ENCODE measurements at regions not wholly inside any gene's neighbourhood (a gene's known extent, or its start where the extent isn't known, plus 50 kb on each side); places are given as distances from the start of the nearest gene placed in this dataset.

DNA sequence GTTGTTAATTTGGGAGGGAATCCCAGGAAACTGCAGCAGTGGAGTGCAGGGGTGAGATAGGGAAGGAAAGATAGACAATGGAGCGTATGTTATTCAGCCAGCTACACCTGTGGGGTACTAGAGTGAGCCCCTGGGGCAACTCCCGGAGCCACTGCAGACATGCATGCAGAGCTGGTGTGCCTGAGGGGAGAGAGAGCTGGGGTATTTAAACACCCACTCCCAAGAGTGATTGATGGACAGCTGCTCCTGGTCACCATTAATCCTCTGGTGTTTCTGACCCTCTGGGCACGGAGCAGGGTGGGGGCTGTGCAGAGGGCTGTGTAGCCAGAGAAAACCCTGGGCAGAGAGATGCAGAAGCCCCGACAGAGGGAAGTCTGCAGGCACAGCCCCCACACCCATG lies 146.7 kb upstream of the CDH4 start:
- H3K4me3 ChIP-seq (ENCODE audit: low read depth, poor library complexity, severe bottlenecking) = no peak overlapping the region
- DNase-seq (ENCODE audit: low spot score in 2 of 2) = no peak
- intact Hi-C loops (cut with DNase I; ENCODE audit: low total_unique reads) = no loop called here
- 62 to 66% methylated on average over 4 of the region's 4 CpGs for WGBS, 2 donors
- no peak for TF ChIP-seq POLR2A (IDR thresholded peaks at IDR 0.05)
- TF ChIP-seq, protein P1, sequence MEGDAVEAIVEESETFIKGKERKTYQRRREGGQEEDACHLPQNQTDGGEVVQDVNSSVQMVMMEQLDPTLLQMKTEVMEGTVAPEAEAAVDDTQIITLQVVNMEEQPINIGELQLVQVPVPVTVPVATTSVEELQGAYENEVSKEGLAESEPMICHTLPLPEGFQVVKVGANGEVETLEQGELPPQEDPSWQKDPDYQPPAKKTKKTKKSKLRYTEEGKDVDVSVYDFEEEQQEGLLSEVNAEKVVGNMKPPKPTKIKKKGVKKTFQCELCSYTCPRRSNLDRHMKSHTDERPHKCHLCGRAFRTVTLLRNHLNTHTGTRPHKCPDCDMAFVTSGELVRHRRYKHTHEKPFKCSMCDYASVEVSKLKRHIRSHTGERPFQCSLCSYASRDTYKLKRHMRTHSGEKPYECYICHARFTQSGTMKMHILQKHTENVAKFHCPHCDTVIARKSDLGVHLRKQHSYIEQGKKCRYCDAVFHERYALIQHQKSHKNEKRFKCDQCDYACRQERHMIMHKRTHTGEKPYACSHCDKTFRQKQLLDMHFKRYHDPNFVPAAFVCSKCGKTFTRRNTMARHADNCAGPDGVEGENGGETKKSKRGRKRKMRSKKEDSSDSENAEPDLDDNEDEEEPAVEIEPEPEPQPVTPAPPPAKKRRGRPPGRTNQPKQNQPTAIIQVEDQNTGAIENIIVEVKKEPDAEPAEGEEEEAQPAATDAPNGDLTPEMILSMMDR (IDR thresholded peaks at IDR 0.05) = no peak

DNA sequence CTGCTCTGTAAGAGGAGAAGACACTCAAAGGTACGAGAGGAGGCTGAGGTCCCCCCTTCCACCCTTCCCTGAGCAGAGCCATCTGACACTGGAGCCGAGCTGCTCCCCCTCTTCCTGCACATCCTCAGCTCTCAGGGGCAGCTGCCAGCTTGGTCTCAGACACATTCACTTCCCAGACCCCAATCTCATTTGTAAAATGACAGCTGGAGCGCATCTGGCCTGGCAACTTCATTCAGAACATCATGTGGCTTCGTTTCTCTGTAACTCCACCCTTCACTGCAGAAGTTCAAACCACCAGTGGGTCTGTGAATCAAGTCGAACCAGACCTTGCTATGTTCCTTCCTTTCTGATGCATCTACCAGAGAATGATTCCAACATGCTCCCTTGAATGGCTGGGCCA lies 145.6 kb upstream of the CDH4 start:
- H3K4me3 ChIP-seq (ENCODE audit: low read depth, poor library complexity, severe bottlenecking) = no peak overlapping the region
- DNase-seq (ENCODE audit: low spot score in 2 of 2) = no peak
- intact Hi-C loops (cut with DNase I; ENCODE audit: low total_unique reads) = no loop called here
- 47 to 60% methylated on average over 5 of the region's 5 CpGs for WGBS, 2 donors
- TF ChIP-seq, protein P1 (IDR thresholded peaks at IDR 0.05) = no peak
- TF ChIP-seq POLR2A (IDR thresholded peaks at IDR 0.05) = no peak

GRCh38 chr20:61109221-61109805 lies 142.7 kb upstream of the CDH4 start:
- no peak for DNase-seq (ENCODE audit: low spot score in 2 of 2)
- 92% methylated on average over 17 of the region's 17 CpGs for WGBS, 2 donors
- TF ChIP-seq POLR2A (IDR thresholded peaks at IDR 0.05) = no peak
- TF ChIP-seq, protein P1 (IDR thresholded peaks at IDR 0.05) = no peak
- no peak overlapping the region for H3K4me3 ChIP-seq (ENCODE audit: low read depth, poor library complexity, severe bottlenecking)
- intact Hi-C loops (cut with DNase I; ENCODE audit: low total_unique reads) = no loop called here

- WGBS, 2 donors = 34 to 52% methylated on average over 4 of the region's 4 CpGs
- intact Hi-C loops (cut with DNase I; ENCODE audit: low total_unique reads) = no loop called here
- DNase-seq (ENCODE audit: low spot score in 2 of 2) = no peak
- TF ChIP-seq, protein P1 (IDR thresholded peaks at IDR 0.05) = no peak
- TF ChIP-seq POLR2A (IDR thresholded peaks at IDR 0.05) = no peak
- H3K4me3 ChIP-seq (ENCODE audit: low read depth, poor library complexity, severe bottlenecking) = no peak overlapping the region
Observed at GRCh38 chr20:61112515-61112914, 139.5 kb upstream of the CDH4 start.

- no peak for DNase-seq (ENCODE audit: low spot score in 2 of 2)
- intact Hi-C loops (cut with DNase I; ENCODE audit: low total_unique reads) = no loop called here
- no peak for TF ChIP-seq POLR2A (IDR thresholded peaks at IDR 0.05)
- TF ChIP-seq, protein P1 (IDR thresholded peaks at IDR 0.05) = no peak
- H3K4me3 ChIP-seq (ENCODE audit: low read depth, poor library complexity, severe bottlenecking) = no peak overlapping the region
- 87 to 90% methylated on average over 7 to 8 of the region's 8 CpGs for WGBS, 2 donors
Observed at GRCh38 chr20:61113731-61114130, 138.3 kb upstream of the CDH4 start.

All from lower leg skin (tissue), 4 donors.